ENCODE measurements at regions not wholly inside any gene's neighbourhood (a gene's known extent, or its start where the extent isn't known, plus 50 kb on each side); places are given as distances from the start of the nearest gene placed in this dataset.

GRCh38 chr11:92725352-92725751 lies 244.1 kb upstream of the MTNR1B start:
- Histone ChIP-seq H3K27ac (no peak overlapping the region), H3K9me3 (no peaks in the 10 kb centered on the region), H3K4me3 (no peak overlapping the region), H3K27me3 (no peaks in the 10 kb centered on the region), H3K36me3 (no peaks in the 10 kb centered on the region), H3K4me1 (no peaks in the 10 kb centered on the region)
- TF ChIP-seq, protein P1, sequence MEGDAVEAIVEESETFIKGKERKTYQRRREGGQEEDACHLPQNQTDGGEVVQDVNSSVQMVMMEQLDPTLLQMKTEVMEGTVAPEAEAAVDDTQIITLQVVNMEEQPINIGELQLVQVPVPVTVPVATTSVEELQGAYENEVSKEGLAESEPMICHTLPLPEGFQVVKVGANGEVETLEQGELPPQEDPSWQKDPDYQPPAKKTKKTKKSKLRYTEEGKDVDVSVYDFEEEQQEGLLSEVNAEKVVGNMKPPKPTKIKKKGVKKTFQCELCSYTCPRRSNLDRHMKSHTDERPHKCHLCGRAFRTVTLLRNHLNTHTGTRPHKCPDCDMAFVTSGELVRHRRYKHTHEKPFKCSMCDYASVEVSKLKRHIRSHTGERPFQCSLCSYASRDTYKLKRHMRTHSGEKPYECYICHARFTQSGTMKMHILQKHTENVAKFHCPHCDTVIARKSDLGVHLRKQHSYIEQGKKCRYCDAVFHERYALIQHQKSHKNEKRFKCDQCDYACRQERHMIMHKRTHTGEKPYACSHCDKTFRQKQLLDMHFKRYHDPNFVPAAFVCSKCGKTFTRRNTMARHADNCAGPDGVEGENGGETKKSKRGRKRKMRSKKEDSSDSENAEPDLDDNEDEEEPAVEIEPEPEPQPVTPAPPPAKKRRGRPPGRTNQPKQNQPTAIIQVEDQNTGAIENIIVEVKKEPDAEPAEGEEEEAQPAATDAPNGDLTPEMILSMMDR (IDR thresholded peaks at IDR 0.05) = no peak
- no peak for TF ChIP-seq POLR2A (IDR thresholded peaks at IDR 0.05)
- DNase-seq = no peak

DNA sequence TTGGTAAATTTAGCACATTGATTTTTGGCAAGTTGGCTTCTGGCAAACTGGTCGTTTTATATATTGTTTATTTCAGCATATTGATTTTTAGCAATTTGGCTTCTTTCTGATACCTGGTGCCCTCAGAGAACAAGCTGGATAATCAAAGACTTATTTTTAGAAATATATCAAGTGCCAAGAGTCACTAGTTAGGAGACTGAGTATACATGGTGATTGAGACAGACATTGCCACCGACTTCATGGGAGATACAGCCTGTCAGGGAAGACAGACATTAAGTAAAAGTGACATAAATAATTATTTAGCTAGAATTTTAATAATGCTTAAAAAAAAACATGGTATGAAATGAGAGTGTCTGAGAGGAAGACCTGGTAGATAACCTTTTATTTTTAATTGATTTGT lies 242.3 kb upstream of the MTNR1B start:
- TF ChIP-seq POLR2A (IDR thresholded peaks at IDR 0.05) = no peak
- TF ChIP-seq, protein P1 (IDR thresholded peaks at IDR 0.05) = no peak
- no peaks in the 10 kb centered on the region for H3K36me3 ChIP-seq
- H3K27ac ChIP-seq = no peak overlapping the region
- no peaks in the 10 kb centered on the region for H3K9me3 ChIP-seq
- no peaks in the 10 kb centered on the region for H3K4me1 ChIP-seq
- H3K4me3 ChIP-seq = no peak overlapping the region
- no peaks in the 10 kb centered on the region for H3K27me3 ChIP-seq
- DNase-seq = no peak

- DNase-seq = no peak
- TF ChIP-seq, protein P1 (IDR thresholded peaks at IDR 0.05) = no peak
- no peak for TF ChIP-seq POLR2A (IDR thresholded peaks at IDR 0.05)
- Histone ChIP-seq H3K4me3 (no peak overlapping the region), H3K27ac (no peak overlapping the region), H3K9me3 (no peaks in the 10 kb centered on the region), H3K36me3 (no peaks in the 10 kb centered on the region), H3K27me3 (no peaks in the 10 kb centered on the region), H3K4me1 (no peaks in the 10 kb centered on the region)
Measured at GRCh38 chr11:92727769-92728168, 241.7 kb upstream of the MTNR1B start.

DNA sequence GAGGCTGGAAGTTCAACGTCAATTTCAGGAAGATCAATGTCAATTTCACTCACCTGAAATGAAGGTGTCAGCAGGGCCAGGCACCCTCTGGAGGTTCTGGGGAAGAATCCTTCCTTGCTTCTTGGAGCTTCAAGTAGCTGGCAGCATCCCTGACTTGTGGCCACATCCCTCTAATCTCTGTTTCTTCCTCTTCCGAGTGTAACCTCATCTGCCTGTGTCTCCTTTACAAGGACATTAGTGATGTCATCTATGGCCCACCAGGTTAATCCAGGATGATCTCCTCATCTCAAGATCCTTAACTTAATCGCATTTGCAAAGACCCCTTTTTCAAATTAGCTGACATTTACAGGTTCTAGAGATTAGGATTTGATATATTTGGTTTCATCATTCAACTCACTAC lies 240.8 kb upstream of the MTNR1B start:
- Histone ChIP-seq H3K4me3 (no peak overlapping the region), H3K27ac (no peak overlapping the region), H3K27me3 (no peaks in the 10 kb centered on the region), H3K4me1 (no peaks in the 10 kb centered on the region), H3K9me3 (no peaks in the 10 kb centered on the region), H3K36me3 (no peaks in the 10 kb centered on the region)
- TF ChIP-seq POLR2A (IDR thresholded peaks at IDR 0.05) = no peak
- TF ChIP-seq, protein P1 (IDR thresholded peaks at IDR 0.05) = no peak
- no peak for DNase-seq

DNA sequence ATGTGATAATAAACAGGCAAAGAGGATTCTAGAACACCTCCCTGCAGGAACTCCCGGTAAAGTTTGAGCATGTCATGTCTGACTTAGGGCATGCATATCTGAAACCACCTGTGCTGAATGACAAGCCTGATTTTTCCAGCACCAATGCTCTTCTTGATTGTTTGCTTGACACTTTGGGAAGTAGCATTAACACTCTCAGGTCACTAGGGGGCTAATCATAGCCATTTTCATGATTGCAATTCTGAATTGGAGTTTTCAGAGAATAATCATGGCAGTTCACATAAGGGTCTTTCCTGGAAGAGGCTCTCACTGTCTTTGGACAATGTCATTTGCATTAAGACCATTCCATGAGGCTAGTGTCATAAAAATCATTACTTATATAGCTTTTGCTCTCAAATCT lies 234.4 kb upstream of the MTNR1B start:
- no peak for TF ChIP-seq POLR2A (IDR thresholded peaks at IDR 0.05)
- TF ChIP-seq, protein P1 (IDR thresholded peaks at IDR 0.05) = peak in 1 of 6 experiments; percentile 17
- no peaks in the 10 kb centered on the region for H3K36me3 ChIP-seq

DNA sequence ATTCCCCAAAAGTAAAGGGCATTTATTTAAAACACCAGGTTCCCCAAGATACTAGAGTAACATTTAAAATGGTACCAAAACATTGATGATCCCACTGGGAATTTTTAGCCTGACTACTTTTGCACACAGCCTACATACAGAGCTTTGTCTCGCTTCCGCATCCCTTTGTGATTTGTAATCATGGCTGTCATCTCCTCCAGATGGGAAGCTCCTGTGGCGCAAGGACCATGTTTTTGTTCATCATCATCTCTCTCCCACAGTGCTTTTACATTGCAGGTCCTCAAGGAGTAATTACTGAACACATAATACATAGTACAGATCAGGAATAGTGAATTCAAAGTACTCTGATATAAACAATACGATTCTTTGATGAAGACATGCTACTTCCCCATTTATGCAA lies 231.2 kb upstream of the MTNR1B start:
- Histone ChIP-seq H3K9me3 (no peaks in the 10 kb centered on the region), H3K27ac (no peak overlapping the region), H3K36me3 (no peaks in the 10 kb centered on the region), H3K4me3 (no peak overlapping the region), H3K27me3 (no peaks in the 10 kb centered on the region), H3K4me1 (no peaks in the 10 kb centered on the region)
- TF ChIP-seq, protein P1 (IDR thresholded peaks at IDR 0.05) = no peak
- TF ChIP-seq POLR2A (IDR thresholded peaks at IDR 0.05) = no peak
- no peak for DNase-seq

More for the DNA sequence above, 234.4 kb upstream of the MTNR1B start:
- Histone ChIP-seq H3K27me3 (no peaks in the 10 kb centered on the region), H3K27ac (no peak overlapping the region), H3K9me3 (no peaks in the 10 kb centered on the region), H3K4me1 (no peaks in the 10 kb centered on the region), H3K4me3 (no peak overlapping the region)
- DNase-seq = no peak

All from Peyer's patch (tissue), 4 donors.